Duodenal mucosa (tissue), 2 donors: ENCODE measurements at regions not wholly inside any gene's neighbourhood (a gene's known extent, or its start where the extent isn't known, plus 50 kb on each side); places are given as distances from the start of the nearest gene placed in this dataset.
"Not testable (repeated sequence)": the region's sequence is repeated elsewhere in the genome, so short reads cannot be mapped to it uniquely, and the experiment has no call there.

Experiments used
- H3K27ac ChIP-seq: one replicate; pipeline ENCODE4 v1.7.0; 2013; ENCODE audit warnings: low read depth, low read length
- H3K27me3 ChIP-seq, 2 donors: one replicate each; pipeline ENCODE4 v1.7.0; 2013; ENCODE audit warnings: low read length in 2 of 2, control low read depth in 1 of 2; ENCODE audit not compliant: insufficient read depth in 2 of 2, control insufficient read depth in 1 of 2
- H3K36me3 ChIP-seq, 2 donors: one replicate each; pipeline ENCODE4 v1.7.0; 2013; ENCODE audit warnings: low read length in 2 of 2, control low read depth in 1 of 2; ENCODE audit not compliant: insufficient read depth in 2 of 2, control insufficient read depth in 1 of 2
- H3K4me1 ChIP-seq, 2 donors: one replicate each; pipeline ENCODE4 v1.7.0; 2013; ENCODE audit warnings: low read length in 2 of 2, control low read depth in 1 of 2; ENCODE audit not compliant: insufficient read depth in 2 of 2, control insufficient read depth in 1 of 2
- H3K4me3 ChIP-seq, 2 donors: one replicate each; pipeline ENCODE4 v1.7.0; 2013; ENCODE audit warnings: low read length in 2 of 2, low read depth in 1 of 2
- H3K9ac ChIP-seq, 2 donors: one replicate each; pipeline ENCODE4 v1.7.0; 2013; ENCODE audit warnings: low read length in 2 of 2, low read depth in 1 of 2
- H3K9me3 ChIP-seq, 2 donors: one replicate each; pipeline ENCODE4 v1.7.0; 2013; ENCODE audit warnings: low read length in 2 of 2, control low read depth in 1 of 2; ENCODE audit not compliant: control insufficient read depth in 1 of 2

DNA sequence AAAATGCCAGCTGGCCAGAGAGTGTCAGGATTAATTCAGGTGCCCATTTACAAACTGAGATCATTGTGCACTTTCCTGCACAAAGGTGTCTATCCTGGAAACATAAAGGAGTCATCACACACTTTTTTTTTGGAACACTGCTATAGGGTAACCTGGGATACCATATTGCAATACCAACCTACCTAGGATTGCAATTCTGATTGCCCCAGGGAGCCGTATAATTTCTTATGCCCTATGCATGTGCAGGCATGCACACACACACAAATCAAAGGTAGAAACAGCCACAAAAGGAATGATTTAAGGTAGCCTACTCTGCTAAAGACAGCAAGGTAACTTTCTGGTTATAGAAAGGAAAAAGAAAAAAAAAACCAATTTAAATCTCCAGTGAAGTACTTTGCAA, 285.3 kb upstream of the KITLG start:
- Histone ChIP-seq H3K36me3 (no peaks in the 10 kb centered on the region), H3K27ac (no peak overlapping the region), H3K9ac (no peak overlapping the region), H3K4me1 (no peaks in the 10 kb centered on the region), H3K4me3 (no peak overlapping the region), H3K27me3 (no peaks in the 10 kb centered on the region), H3K9me3 (no peaks in the 10 kb centered on the region)

GRCh38 chr12:88860851-88861250, 280.6 kb upstream of the KITLG start:
- Histone ChIP-seq H3K27ac (no peak overlapping the region), H3K27me3 (no peaks in the 10 kb centered on the region), H3K9ac (no peak overlapping the region), H3K4me1 (no peaks in the 10 kb centered on the region), H3K9me3 (no peaks in the 10 kb centered on the region), H3K4me3 (no peak overlapping the region), H3K36me3 (no peaks in the 10 kb centered on the region)

GRCh38 chr12:88856201-88856600, 275.9 kb upstream of the KITLG start:
- Histone ChIP-seq H3K9me3 (no peaks in the 10 kb centered on the region), H3K27me3 (no peaks in the 10 kb centered on the region), H3K4me3 (no peak overlapping the region), H3K27ac (no peak overlapping the region), H3K9ac (no peak overlapping the region), H3K36me3 (no peaks in the 10 kb centered on the region), H3K4me1 (no peaks in the 10 kb centered on the region)

DNA sequence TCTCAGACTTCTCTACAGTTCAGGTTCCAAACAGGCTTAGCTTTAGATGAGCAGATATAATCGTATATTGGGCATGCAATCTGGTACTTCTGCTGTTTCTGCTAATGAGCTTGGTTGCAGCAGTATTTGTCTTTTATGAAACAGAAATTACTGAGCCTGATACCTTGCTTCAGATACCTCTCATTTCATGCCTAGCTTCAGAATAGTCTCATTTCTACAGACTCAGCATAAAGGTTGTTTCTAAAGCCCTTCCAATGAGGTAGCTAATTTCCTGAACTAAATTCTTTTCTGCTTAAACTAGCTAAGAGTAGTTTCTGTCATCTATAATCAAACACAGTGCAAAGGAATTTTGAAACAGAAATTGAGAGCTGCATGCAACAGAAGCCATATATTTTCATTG, 275.0 kb upstream of the KITLG start:
- Histone ChIP-seq H3K4me3 (no peak overlapping the region), H3K9me3 (no peaks in the 10 kb centered on the region), H3K27ac (no peak overlapping the region), H3K4me1 (no peaks in the 10 kb centered on the region), H3K27me3 (no peaks in the 10 kb centered on the region), H3K36me3 (no peaks in the 10 kb centered on the region), H3K9ac (no peak overlapping the region)

DNA sequence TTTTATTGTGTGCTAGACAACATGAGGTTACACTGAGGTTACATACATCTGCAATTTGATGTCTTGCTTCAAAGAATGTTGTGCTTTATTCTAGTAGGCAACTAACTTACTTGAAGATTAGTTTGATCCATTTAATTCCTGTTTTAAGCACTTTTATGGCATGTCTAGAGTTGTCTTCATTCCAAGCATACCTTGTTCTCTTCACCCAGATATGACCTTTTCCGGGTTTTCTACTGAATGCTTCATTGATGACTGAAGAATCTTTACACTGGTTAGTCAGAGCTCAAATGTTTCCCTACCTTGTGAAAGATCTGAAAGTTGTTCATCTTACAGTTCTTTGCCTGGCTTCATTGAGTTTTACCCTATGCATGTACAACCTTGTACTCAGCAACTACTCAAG, 274.0 kb upstream of the KITLG start:
- Histone ChIP-seq H3K27ac (no peak overlapping the region), H3K9me3 (no peaks in the 10 kb centered on the region), H3K9ac (no peak overlapping the region), H3K36me3 (no peaks in the 10 kb centered on the region), H3K27me3 (no peaks in the 10 kb centered on the region), H3K4me3 (no peak overlapping the region), H3K4me1 (no peaks in the 10 kb centered on the region)

- H3K36me3 ChIP-seq, H3K9ac ChIP-seq, H3K27me3 ChIP-seq, H3K4me3 ChIP-seq, H3K4me1 ChIP-seq, H3K27ac ChIP-seq, H3K9me3 ChIP-seq: not testable (repeated sequence)
These were observed 267.0 kb upstream of the KITLG start for GRCh38 chr12:88847246-88847645.

DNA sequence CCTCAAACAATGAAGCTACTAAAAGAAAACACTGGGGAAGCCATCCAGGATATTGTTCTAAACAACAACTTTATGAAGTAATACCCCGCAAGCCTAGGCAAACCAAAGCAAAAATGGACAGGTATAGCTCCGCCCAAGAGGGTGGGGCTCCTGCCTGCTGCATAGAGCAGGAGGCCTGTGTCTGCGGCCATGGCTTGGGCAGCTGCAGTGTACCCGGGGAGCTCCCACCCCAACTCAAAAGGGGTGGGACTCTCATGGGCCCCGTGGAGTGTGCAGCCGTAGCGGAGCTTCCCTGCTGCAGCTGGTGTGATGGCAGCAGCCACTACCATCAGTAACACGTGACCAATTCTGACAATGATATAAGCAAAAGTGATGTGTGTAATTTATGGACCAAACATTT, 264.2 kb upstream of the KITLG start:
- no peaks in the 10 kb centered on the region for H3K4me1 ChIP-seq
- no peak overlapping the region for H3K9ac ChIP-seq
- H3K36me3 ChIP-seq = no peaks in the 10 kb centered on the region
- no peak overlapping the region for H3K4me3 ChIP-seq
- no peaks in the 10 kb centered on the region for H3K27me3 ChIP-seq
- H3K27ac ChIP-seq = no peak overlapping the region
- H3K9me3 ChIP-seq = no peaks in the 10 kb centered on the region

GRCh38 chr12:88842314-88842713, 262.0 kb upstream of the KITLG start:
- Histone ChIP-seq H3K4me3 (no peak overlapping the region), H3K27me3 (no peaks in the 10 kb centered on the region), H3K9me3 (peaks cover 4 to 13% of the 10 kb centered on the region in 2 donors), H3K27ac (no peak overlapping the region), H3K9ac (no peak overlapping the region), H3K4me1 (no peaks in the 10 kb centered on the region), H3K36me3 (no peaks in the 10 kb centered on the region)

GRCh38 chr12:88839486-88839885, 259.2 kb upstream of the KITLG start:
- Histone ChIP-seq H3K4me3 (no peak overlapping the region), H3K9me3 (peaks cover 4 to 13% of the 10 kb centered on the region in 2 donors), H3K36me3 (no peaks in the 10 kb centered on the region), H3K9ac (no peak overlapping the region), H3K27me3 (no peaks in the 10 kb centered on the region), H3K4me1 (no peaks in the 10 kb centered on the region), H3K27ac (no peak overlapping the region)

DNA sequence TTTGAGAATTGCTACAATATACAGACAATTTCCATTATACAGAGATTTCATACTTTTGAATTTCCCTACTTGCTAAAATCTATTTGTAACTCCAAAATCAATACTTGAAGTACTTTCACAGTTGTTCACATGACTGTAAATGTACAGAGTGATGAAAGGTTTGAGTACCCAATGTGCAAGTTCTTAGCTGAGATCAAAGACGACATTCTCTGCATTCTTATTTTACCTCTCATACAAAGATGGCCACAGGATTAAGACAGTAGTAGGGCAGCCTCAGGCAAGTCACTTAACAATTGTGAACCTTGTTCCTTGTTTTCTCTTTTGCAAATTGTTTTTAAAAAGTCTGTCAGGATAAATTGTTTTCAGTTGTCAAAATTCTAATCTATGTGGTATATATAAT, 255.9 kb upstream of the KITLG start:
- Histone ChIP-seq H3K27ac (no peak overlapping the region), H3K4me1 (no peaks in the 10 kb centered on the region), H3K9ac (no peak overlapping the region), H3K36me3 (no peaks in the 10 kb centered on the region), H3K27me3 (no peaks in the 10 kb centered on the region), H3K4me3 (no peak overlapping the region), H3K9me3 (peaks cover 4 to 13% of the 10 kb centered on the region in 2 donors)

DNA sequence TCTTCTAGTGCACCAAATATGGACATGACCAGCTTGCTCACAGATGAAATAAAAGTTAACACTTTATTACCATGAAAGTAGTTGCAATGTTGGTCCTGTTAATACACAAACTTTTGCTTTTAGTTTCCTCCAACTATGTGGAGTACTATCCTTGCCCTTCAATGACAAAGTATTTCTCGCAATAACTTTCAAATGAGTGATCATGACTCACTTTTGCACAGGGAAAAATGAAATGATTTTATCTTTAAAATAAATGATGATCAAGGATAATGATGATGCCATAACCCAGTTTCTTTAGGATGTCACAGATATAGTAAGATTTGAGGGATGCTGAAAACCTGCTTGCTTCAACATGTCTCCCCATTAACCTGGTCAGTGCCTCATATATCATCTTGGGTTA, 254.0 kb upstream of the KITLG start:
- no peak overlapping the region for H3K27ac ChIP-seq
- no peaks in the 10 kb centered on the region for H3K36me3 ChIP-seq
- no peak overlapping the region for H3K9ac ChIP-seq
- H3K4me3 ChIP-seq = no peak overlapping the region
- no peaks in the 10 kb centered on the region for H3K4me1 ChIP-seq
- peaks cover 4 to 13% of the 10 kb centered on the region in 2 donors for H3K9me3 ChIP-seq
- H3K27me3 ChIP-seq = no peaks in the 10 kb centered on the region
